NCI-H146 treated with DMSO at 0.1 percent for 48 hours (cell line): ENCODE measurements at regions not wholly inside any gene's neighbourhood (a gene's known extent, or its start where the extent isn't known, plus 50 kb on each side); places are given as distances from the start of the nearest gene placed in this dataset.
"Not testable (repeated sequence)": the region's sequence is repeated elsewhere in the genome, so short reads cannot be mapped to it uniquely, and the experiment has no call there.

ENCODE experiments used
- DNase-seq: peaks from one replicate; lab custom pipeline; 2025; ENCODE audit not compliant: unreplicated experiment; lab: John Stamatoyannopoulos, UW

DNA sequence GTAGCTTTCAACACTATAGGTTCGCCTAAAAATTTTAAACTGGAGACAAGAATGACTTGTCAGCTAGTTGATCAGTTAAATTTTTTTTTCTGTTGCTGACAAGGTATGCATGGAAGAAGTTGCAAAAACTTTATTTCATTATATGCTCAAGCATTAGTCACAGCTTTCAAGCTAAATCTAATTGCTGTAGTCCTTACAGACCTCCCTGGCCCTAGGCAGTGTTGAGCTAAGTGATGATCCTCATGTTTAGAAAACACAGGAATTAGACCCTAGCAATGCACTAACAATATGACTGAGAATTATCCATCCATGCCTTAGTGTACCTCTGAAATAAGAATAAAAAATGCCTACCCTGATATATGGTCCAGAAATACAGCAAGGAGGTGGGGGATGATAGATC, 253.4 kb downstream of the SP3 start:
- no peak for DNase-seq

GRCh38 chr2:173713904-173714555, 251.1 kb downstream of the SP3 start:
- DNase-seq = no peak

- DNase-seq = no peak
These were observed 249.7 kb downstream of the SP3 start for GRCh38 chr2:173715441-173715840.

- DNase-seq = no peak
These were observed 248.6 kb downstream of the SP3 start for GRCh38 chr2:173716458-173717052.

GRCh38 chr2:173719471-173719870, 245.7 kb downstream of the SP3 start:
- no peak for DNase-seq

GRCh38 chr2:173720306-173720705, 244.9 kb downstream of the SP3 start:
- DNase-seq = no peak

DNA sequence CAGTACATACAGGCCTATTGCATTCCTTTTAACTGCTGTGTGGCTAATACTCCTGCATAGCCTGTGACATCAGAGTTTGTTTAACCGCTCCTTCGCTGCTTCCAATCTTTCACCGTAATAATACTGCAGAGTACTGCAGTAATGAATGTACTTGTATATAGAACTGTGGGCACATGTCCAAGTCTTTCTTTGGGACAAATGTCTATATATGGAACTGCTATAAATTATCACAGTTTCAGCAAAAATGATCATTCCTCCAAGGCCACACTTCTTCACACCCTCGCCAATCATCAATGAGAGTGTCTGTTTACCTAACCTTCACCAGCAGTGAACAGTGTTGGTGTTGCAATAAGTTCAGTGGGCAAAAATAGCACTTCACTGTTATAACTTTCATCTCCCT, 230.4 kb downstream of the SP3 start:
- DNase-seq = no peak

DNA sequence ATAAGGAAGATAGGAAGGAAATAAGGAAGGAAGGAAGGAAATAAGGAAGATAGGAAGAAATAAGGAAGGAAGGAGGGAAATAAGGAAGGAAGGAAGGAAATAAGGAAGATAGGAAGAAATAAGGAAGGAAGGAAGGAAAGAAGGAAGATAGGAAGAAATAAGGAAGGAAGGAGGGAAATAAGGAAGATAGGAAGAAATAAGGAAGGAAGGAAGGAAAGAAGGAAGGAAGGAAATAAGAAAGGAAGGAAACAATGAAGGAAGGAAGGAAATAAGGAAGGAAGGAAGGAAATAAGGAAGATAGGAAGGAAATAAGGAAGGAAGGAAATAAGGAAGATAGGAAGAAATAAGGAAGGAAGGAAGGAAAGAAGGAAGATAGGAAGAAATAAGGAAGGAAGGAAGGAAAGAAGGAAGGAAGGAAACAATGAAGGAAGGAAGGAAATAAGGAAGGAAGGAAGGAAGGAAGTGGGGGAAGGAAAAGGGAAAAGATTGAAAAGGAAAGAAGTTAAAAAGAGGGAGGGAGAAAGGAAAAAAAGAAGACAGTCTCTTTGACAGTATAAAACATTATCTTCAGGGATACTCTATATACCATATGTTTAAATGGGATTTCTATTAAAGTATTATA, 227.1 kb downstream of the SP3 start:
- DNase-seq = not testable (repeated sequence)

DNA sequence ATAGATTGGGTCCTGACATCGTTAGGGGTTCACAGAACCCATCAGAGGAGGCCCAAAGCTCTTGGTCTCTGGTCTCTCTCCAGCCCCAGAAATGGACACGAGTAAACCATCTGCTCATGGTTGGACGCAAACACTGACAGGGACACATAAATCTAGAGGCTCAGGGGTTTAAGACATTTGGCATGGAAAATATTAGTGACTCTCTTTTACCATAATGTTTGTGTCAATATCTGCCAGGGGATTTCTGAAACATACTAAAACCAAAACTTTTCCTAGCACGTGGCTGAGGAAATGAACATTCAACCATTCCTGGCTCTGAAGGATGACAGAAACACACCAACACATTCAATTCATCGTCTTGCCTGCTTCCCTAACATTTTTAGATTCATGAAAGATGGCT, 226.2 kb downstream of the SP3 start:
- DNase-seq = no peak

DNA sequence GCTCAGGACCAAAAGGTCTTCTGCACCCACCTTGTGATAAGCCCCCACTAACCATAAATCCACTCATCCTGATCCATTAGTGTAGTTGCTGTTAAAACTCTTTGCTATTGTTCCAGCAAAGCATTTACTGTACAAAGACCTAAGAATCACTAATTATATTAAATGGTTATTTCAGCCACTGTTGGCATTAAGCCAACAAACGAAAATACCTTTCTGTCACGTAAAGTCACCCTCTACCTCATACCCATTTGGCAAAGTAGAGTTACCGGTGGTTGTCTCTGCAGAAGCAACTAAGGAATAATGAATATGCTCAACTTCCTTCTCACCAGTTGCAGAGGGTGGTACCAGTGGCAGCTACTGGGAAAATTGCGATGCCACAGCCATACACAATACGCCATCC, 224.5 kb downstream of the SP3 start:
- no peak for DNase-seq

GRCh38 chr2:173741759-173742158, 223.4 kb downstream of the SP3 start:
- no peak for DNase-seq

DNA sequence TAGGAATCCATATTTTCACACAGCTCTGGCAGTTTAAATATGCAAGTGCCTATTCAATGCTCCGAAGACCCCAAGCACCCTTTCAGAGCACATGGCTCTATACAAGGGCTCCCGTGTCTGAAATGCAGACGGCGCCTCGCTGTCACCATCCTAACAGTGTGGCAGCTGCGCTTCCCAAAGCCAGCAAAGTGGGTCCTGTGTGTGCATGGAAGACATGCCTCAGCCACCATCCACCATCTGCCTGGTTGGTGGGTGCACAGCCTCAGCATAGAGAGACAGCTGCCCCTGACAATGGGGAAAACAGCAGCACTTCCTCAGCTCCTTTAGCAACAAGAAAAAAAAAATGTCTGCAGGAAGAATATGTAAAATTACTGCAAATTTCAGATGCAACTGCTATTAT, 218.1 kb downstream of the SP3 start:
- DNase-seq = no peak

DNA sequence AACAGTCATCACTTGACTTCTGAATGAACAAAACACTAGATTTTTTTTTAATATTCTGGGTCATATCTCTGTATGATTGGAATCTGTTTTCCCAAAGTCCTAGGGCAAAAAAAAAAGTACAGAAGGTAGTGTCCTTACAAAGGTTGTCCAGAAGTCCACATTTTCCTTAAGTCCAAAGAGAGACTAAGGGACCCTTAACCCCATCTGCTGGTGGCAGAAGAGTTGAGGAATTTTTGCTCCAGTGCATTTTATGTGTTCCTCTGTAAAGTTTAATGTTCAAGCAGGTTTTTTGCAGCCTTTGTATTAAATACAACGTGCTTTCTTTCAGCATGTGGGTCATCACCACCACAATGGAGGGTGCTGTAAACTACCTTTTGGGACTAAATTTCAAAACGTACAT, 215.9 kb downstream of the SP3 start:
- DNase-seq = no peak

GRCh38 chr2:173750353-173750801, 214.8 kb downstream of the SP3 start:
- no peak for DNase-seq

GRCh38 chr2:173750831-173751230, 214.3 kb downstream of the SP3 start:
- no peak for DNase-seq

DNA sequence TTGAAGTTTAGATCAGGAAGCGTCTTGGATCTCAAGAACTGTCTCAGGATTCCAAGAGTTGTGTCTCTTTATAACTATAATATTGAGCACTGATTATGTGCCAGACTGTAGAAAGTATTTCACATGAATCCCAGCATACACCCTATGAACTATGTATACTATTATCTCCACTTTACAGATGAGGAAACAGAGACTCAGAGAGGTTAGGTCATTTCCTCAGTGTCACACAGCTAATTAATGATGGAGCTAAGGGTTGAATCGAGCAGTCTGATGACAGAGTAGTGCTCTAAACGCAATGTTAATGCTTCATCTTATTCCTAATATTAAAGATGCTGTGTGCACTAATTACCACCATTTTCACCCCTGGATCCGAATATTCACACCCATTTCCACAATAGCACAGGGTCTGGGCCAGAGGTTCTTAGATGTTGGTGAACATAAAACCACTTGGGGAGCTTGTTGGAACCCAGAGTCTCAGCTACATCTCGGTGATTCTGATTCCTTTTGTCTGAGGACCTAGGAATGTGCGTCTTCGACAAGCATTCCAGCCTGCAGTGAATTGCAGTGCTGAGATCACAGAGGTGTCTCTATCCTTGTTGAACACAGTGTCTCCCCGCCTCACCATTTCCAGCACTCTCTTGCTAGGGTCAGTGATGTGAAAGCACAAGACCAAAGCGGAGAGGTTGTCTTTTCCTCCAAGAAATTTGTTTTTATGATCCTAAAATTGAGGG, 213.8 kb downstream of the SP3 start:
- no peak for DNase-seq

GRCh38 chr2:173752152-173752551, 213.0 kb downstream of the SP3 start:
- DNase-seq = no peak

DNA sequence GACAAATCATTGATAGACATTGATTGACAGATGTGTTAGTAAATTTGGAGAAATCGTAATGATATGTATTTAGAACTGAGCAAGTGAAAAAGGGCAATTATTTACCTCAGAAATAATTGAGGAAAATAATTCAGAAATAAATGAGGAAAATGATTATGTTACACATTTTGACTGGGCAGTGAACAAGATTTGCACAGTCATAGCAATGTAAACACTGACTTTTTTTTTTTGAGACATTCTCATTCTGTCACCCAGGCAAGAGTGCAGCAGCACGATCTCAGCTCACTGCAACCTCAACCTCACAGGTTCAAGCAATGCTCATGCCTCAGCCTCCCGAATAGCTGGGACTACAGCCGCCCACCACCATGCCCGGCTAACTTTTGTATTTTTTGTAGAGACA, 211.7 kb downstream of the SP3 start:
- DNase-seq = no peak

DNA sequence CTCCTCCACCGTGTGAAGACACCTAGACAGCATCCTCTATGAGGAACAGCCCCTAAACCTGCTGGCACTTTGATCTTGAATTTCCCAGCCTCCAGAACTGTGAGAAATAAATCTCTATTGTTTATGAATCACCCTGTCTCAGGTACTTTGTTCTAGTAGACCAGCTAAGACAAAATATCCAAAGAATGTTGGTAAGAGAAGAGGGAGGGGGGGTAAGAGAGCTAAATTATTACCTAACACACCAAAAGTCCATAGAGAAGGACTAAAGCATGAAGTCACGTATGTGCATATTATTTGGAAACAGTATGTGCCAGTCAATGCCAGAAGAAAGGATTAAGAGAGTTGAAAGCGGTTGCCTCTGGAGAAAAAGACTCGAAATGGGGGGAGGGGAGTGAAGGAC, 211.0 kb downstream of the SP3 start:
- DNase-seq = no peak

GRCh38 chr2:173754837-173755236, 210.3 kb downstream of the SP3 start:
- DNase-seq = no peak

- DNase-seq = no peak
These were observed 209.4 kb downstream of the SP3 start for GRCh38 chr2:173755798-173756197.

DNA sequence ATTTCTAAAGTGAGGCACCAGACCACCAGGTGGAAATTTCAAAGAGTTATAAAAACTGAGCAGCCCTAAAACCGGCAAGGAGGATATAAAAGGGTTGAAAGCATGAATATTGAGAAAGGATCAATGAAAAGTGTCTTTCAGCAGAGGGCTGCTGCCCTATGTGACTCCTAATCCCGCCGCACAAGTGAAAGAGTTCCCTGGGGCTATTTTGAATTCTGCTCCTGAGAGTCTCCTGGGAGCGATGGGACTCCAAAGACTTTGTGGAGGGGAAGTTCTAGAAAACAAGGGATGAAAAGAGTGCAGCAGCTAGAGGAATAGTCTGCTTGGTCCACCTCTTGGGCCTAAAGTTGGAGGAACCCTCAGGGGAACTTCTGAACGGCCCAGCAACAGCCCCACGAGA, 205.2 kb downstream of the SP3 start:
- no peak for DNase-seq
